ENCODE measurements at regions not wholly inside any gene's neighbourhood (a gene's known extent, or its start where the extent isn't known, plus 50 kb on each side); places are given as distances from the start of the nearest gene placed in this dataset.

- TF ChIP-seq CTCF (IDR thresholded peaks at IDR 0.05; ENCODE audit: control insufficient read depth, extremely low read depth, insufficient read depth), result no peak
- H3K4me3 ChIP-seq (ENCODE audit: low read depth, low read length), result no peak overlapping the region
- DNase-seq (ENCODE audit: low read depth), result no peak
Measured at GRCh38 chr1:229002451-229002960, 267.2 kb downstream of the RHOU start.

GRCh38 chr1:229003233-229004031, 267.5 kb upstream of the RAB4A start:
- no peak for DNase-seq (ENCODE audit: low read depth)
- no peak for TF ChIP-seq CTCF (IDR thresholded peaks at IDR 0.05; ENCODE audit: control insufficient read depth, extremely low read depth, insufficient read depth)
- H3K4me3 ChIP-seq (ENCODE audit: low read depth, low read length), result no peak overlapping the region

- DNase-seq (ENCODE audit: low read depth), result no peak
- no peak overlapping the region for H3K4me3 ChIP-seq (ENCODE audit: low read depth, low read length)
- TF ChIP-seq CTCF (IDR thresholded peaks at IDR 0.05; ENCODE audit: control insufficient read depth, extremely low read depth, insufficient read depth), result no peak
Measured at GRCh38 chr1:229004066-229004833, 266.7 kb upstream of the RAB4A start.

GRCh38 chr1:229005097-229005496, 265.8 kb upstream of the RAB4A start:
- H3K4me3 ChIP-seq (ENCODE audit: low read depth, low read length), result no peak overlapping the region
- no peak for DNase-seq (ENCODE audit: low read depth)
- no peak for TF ChIP-seq CTCF (IDR thresholded peaks at IDR 0.05; ENCODE audit: control insufficient read depth, extremely low read depth, insufficient read depth)

GRCh38 chr1:229005556-229005955, 265.4 kb upstream of the RAB4A start:
- TF ChIP-seq CTCF (IDR thresholded peaks at IDR 0.05; ENCODE audit: control insufficient read depth, extremely low read depth, insufficient read depth), result no peak
- DNase-seq (ENCODE audit: low read depth), result no peak
- H3K4me3 ChIP-seq (ENCODE audit: low read depth, low read length), result no peak overlapping the region

- H3K4me3 ChIP-seq (ENCODE audit: low read depth, low read length), result no peak overlapping the region
- no peak for TF ChIP-seq CTCF (IDR thresholded peaks at IDR 0.05; ENCODE audit: control insufficient read depth, extremely low read depth, insufficient read depth)
Measured at GRCh38 chr1:229006121-229006870, 264.6 kb upstream of the RAB4A start.

More at GRCh38 chr1:229006121-229006870, 264.6 kb upstream of the RAB4A start:
- DNase-seq (ENCODE audit: low read depth), result no peak
